ENCODE measurements at regions not wholly inside any gene's neighbourhood (a gene's known extent, or its start where the extent isn't known, plus 50 kb on each side); places are given as distances from the start of the nearest gene placed in this dataset.
"Not testable (repeated sequence)": the region's sequence is repeated elsewhere in the genome, so short reads cannot be mapped to it uniquely, and the experiment has no call there.

- DNase-seq: no peak
Measured at GRCh38 chr9:29043072-29043471, 1469.8 kb upstream of the C9orf72 start.

- no peak for DNase-seq
Measured at GRCh38 chr9:29044959-29045358, 1471.7 kb upstream of the C9orf72 start.

- no peak for DNase-seq
Measured at GRCh38 chr9:29060041-29060440, 1486.8 kb upstream of the C9orf72 start.

- DNase-seq: no peak
Measured at GRCh38 chr9:29062446-29062845, 1489.2 kb upstream of the C9orf72 start.

GRCh38 chr9:29063031-29063430, 1489.8 kb upstream of the C9orf72 start:
- DNase-seq: no peak

GRCh38 chr9:29066141-29066640, 1492.9 kb upstream of the C9orf72 start:
- no peak for DNase-seq

GRCh38 chr9:29068461-29068860, 1495.2 kb upstream of the C9orf72 start:
- DNase-seq: no peak

GRCh38 chr9:29069376-29069775, 1496.1 kb upstream of the C9orf72 start:
- no peak for DNase-seq

- DNase-seq: no peak
Measured at GRCh38 chr9:29078063-29078666, 1504.9 kb upstream of the C9orf72 start.

GRCh38 chr9:29100762-29101161, 1527.5 kb upstream of the C9orf72 start:
- DNase-seq: no peak

- DNase-seq: peak; percentile 13 to 26
Measured at GRCh38 chr9:29104166-29104565, 1530.9 kb upstream of the C9orf72 start.

GRCh38 chr9:29118555-29118954, 1545.3 kb upstream of the C9orf72 start:
- no peak for DNase-seq

GRCh38 chr9:29126783-29127182, 1553.5 kb upstream of the C9orf72 start:
- DNase-seq: no peak

GRCh38 chr9:29129763-29130162, 1556.5 kb upstream of the C9orf72 start:
- no peak for DNase-seq

GRCh38 chr9:29144476-29144875, 1571.2 kb upstream of the C9orf72 start:
- DNase-seq: no peak

GRCh38 chr9:29150606-29151005, 1577.3 kb upstream of the C9orf72 start:
- no peak for DNase-seq

- DNase-seq: no peak
Measured at GRCh38 chr9:29160763-29161353, 1587.6 kb upstream of the C9orf72 start.

- DNase-seq: no peak
Measured at GRCh38 chr9:29174136-29174535, 1600.9 kb upstream of the C9orf72 start.

- DNase-seq: no peak
Measured at GRCh38 chr9:29176231-29176630, 1603.0 kb upstream of the C9orf72 start.

GRCh38 chr9:29176786-29177185, 1603.5 kb upstream of the C9orf72 start:
- no peak for DNase-seq

- no peak for DNase-seq
Measured at GRCh38 chr9:29183971-29184370, 1610.7 kb upstream of the C9orf72 start.

GRCh38 chr9:29188771-29189170, 1615.5 kb upstream of the C9orf72 start:
- not testable (repeated sequence) for DNase-seq

GRCh38 chr9:29189221-29189620, 1615.9 kb upstream of the C9orf72 start:
- not testable (repeated sequence) for DNase-seq

GRCh38 chr9:29198861-29199260, 1625.6 kb upstream of the C9orf72 start:
- no peak for DNase-seq

GRCh38 chr9:29199975-29200374, 1626.7 kb upstream of the C9orf72 start:
- DNase-seq: no peak
